ENCODE measurements at regions not wholly inside any gene's neighbourhood (a gene's known extent, or its start where the extent isn't known, plus 50 kb on each side); places are given as distances from the start of the nearest gene placed in this dataset.

- H3K9me3 ChIP-seq (ENCODE audit: control insufficient read depth in 2 of 2, insufficient read depth in 1 of 2, low read depth in 1 of 2, low read length in 1 of 2), result peaks cover 0 to 2% of the 10 kb centered on the region in 2 donors
- FAIRE-seq, result no peak
- H3K36me3 ChIP-seq (ENCODE audit: control insufficient read depth in 3 of 3, insufficient read depth in 2 of 3, low read depth in 1 of 3, low read length in 3 of 3), result no peaks in the 10 kb centered on the region
- no peaks in the 10 kb centered on the region for H3K4me1 ChIP-seq (ENCODE audit: control insufficient read depth in 3 of 3, insufficient read depth in 2 of 3, low read depth in 1 of 3, low read length in 2 of 3)
- peaks cover 0 to 8% (median 6%) of the 10 kb centered on the region in 3 donors for H3K27me3 ChIP-seq (ENCODE audit: control insufficient read depth in 3 of 3, insufficient read depth in 3 of 3, low read length in 3 of 3)
- no peak for DNase-seq
- no peak overlapping the region for H3K27ac ChIP-seq (ENCODE audit: low read depth in 1 of 3, low read length in 2 of 3)
- no peak overlapping the region for H3K4me3 ChIP-seq (ENCODE audit: low read depth in 1 of 3, low read length in 3 of 3)
- 65 to 79% (median 73%) methylated on average over 7 of the region's 7 CpGs for WGBS, 3 donors
Measured at GRCh38 chr5:133690746-133691145, 78.4 kb upstream of the FSTL4 start.

- Histone ChIP-seq H3K4me3 (ENCODE audit: low read depth in 1 of 3, low read length in 3 of 3) (no peak overlapping the region), H3K4me1 (ENCODE audit: control insufficient read depth in 3 of 3, insufficient read depth in 2 of 3, low read depth in 1 of 3, low read length in 2 of 3) (no peaks in the 10 kb centered on the region), H3K27me3 (ENCODE audit: control insufficient read depth in 3 of 3, insufficient read depth in 3 of 3, low read length in 3 of 3) (peaks cover 0 to 8% (median 4%) of the 10 kb centered on the region in 3 donors), H3K27ac (ENCODE audit: low read depth in 1 of 3, low read length in 2 of 3) (no peak overlapping the region), H3K36me3 (ENCODE audit: control insufficient read depth in 3 of 3, insufficient read depth in 2 of 3, low read depth in 1 of 3, low read length in 3 of 3) (no peaks in the 10 kb centered on the region), H3K9me3 (ENCODE audit: control insufficient read depth in 2 of 2, insufficient read depth in 1 of 2, low read depth in 1 of 2, low read length in 1 of 2) (no peaks in the 10 kb centered on the region)
- DNase-seq (no peak), FAIRE-seq (no peak)
- 62 to 76% (median 66%) methylated on average over 5 of the region's 5 CpGs for whole genome bisulfite sequencing, 3 donors
Measured at GRCh38 chr5:133688391-133688790, 76.0 kb upstream of the FSTL4 start.

- FAIRE-seq (no peak), DNase-seq (no peak)
- WGBS, 3 donors, result 38 to 54% (median 53%) methylated on average over 11 of the region's 11 CpGs
- Histone ChIP-seq H3K27ac (ENCODE audit: low read depth in 1 of 3, low read length in 2 of 3) (no peak overlapping the region), H3K36me3 (ENCODE audit: control insufficient read depth in 3 of 3, insufficient read depth in 2 of 3, low read depth in 1 of 3, low read length in 3 of 3) (no peaks in the 10 kb centered on the region), H3K4me1 (ENCODE audit: control insufficient read depth in 3 of 3, insufficient read depth in 2 of 3, low read depth in 1 of 3, low read length in 2 of 3) (no peaks in the 10 kb centered on the region), H3K4me3 (ENCODE audit: low read depth in 1 of 3, low read length in 3 of 3) (no peak overlapping the region), H3K9me3 (ENCODE audit: control insufficient read depth in 2 of 2, insufficient read depth in 1 of 2, low read depth in 1 of 2, low read length in 1 of 2) (no peaks in the 10 kb centered on the region), H3K27me3 (ENCODE audit: control insufficient read depth in 3 of 3, insufficient read depth in 3 of 3, low read length in 3 of 3) (peaks cover 0 to 8% (median 4%) of the 10 kb centered on the region in 3 donors)
Measured at GRCh38 chr5:133687212-133688061, 75.1 kb upstream of the FSTL4 start.

GRCh38 chr5:133686566-133686965, 74.2 kb upstream of the FSTL4 start:
- WGBS, 3 donors, result 52 to 64% (median 55%) methylated on average over 3 of the region's 3 CpGs
- H3K4me1 ChIP-seq (ENCODE audit: control insufficient read depth in 3 of 3, insufficient read depth in 2 of 3, low read depth in 1 of 3, low read length in 2 of 3), result no peaks in the 10 kb centered on the region
- no peak overlapping the region for H3K4me3 ChIP-seq (ENCODE audit: low read depth in 1 of 3, low read length in 3 of 3)
- no peak overlapping the region for H3K27ac ChIP-seq (ENCODE audit: low read depth in 1 of 3, low read length in 2 of 3)
- no peak for DNase-seq
- no peaks in the 10 kb centered on the region for H3K9me3 ChIP-seq (ENCODE audit: control insufficient read depth in 2 of 2, insufficient read depth in 1 of 2, low read depth in 1 of 2, low read length in 1 of 2)
- H3K36me3 ChIP-seq (ENCODE audit: control insufficient read depth in 3 of 3, insufficient read depth in 2 of 3, low read depth in 1 of 3, low read length in 3 of 3), result no peaks in the 10 kb centered on the region
- peaks cover 2 to 8% (median 4%) of the 10 kb centered on the region in 3 donors for H3K27me3 ChIP-seq (ENCODE audit: control insufficient read depth in 3 of 3, insufficient read depth in 3 of 3, low read length in 3 of 3)
- no peak for FAIRE-seq

GRCh38 chr5:133685402-133686018, 73.2 kb upstream of the FSTL4 start:
- H3K9me3 ChIP-seq (ENCODE audit: control insufficient read depth in 2 of 2, insufficient read depth in 1 of 2, low read depth in 1 of 2, low read length in 1 of 2), result no peaks in the 10 kb centered on the region
- H3K4me3 ChIP-seq (ENCODE audit: low read depth in 1 of 3, low read length in 3 of 3), result no peak overlapping the region
- no peak overlapping the region for H3K27ac ChIP-seq (ENCODE audit: low read depth in 1 of 3, low read length in 2 of 3)
- H3K36me3 ChIP-seq (ENCODE audit: control insufficient read depth in 3 of 3, insufficient read depth in 2 of 3, low read depth in 1 of 3, low read length in 3 of 3), result no peaks in the 10 kb centered on the region
- FAIRE-seq (no peak), DNase-seq (no peak)
- whole genome bisulfite sequencing, 3 donors, result 60 to 62% (median 61%) methylated on average over 8 of the region's 8 CpGs
- H3K4me1 ChIP-seq (ENCODE audit: control insufficient read depth in 3 of 3, insufficient read depth in 2 of 3, low read depth in 1 of 3, low read length in 2 of 3), result no peaks in the 10 kb centered on the region
- H3K27me3 ChIP-seq (ENCODE audit: control insufficient read depth in 3 of 3, insufficient read depth in 3 of 3, low read length in 3 of 3), result peaks cover 2 to 3% (median 3%) of the 10 kb centered on the region in 3 donors

GRCh38 chr5:133683646-133684596, 71.6 kb upstream of the FSTL4 start:
- Histone ChIP-seq H3K4me3 (ENCODE audit: low read depth in 1 of 3, low read length in 3 of 3) (no peak overlapping the region), H3K27ac (ENCODE audit: low read depth in 1 of 3, low read length in 2 of 3) (no peak overlapping the region), H3K4me1 (ENCODE audit: control insufficient read depth in 3 of 3, insufficient read depth in 2 of 3, low read depth in 1 of 3, low read length in 2 of 3) (no peaks in the 10 kb centered on the region), H3K36me3 (ENCODE audit: control insufficient read depth in 3 of 3, insufficient read depth in 2 of 3, low read depth in 1 of 3, low read length in 3 of 3) (no peaks in the 10 kb centered on the region), H3K27me3 (ENCODE audit: control insufficient read depth in 3 of 3, insufficient read depth in 3 of 3, low read length in 3 of 3) (peaks cover 2 to 3% (median 3%) of the 10 kb centered on the region in 3 donors), H3K9me3 (ENCODE audit: control insufficient read depth in 2 of 2, insufficient read depth in 1 of 2, low read depth in 1 of 2, low read length in 1 of 2) (no peaks in the 10 kb centered on the region)
- DNase-seq (no peak), FAIRE-seq (no peak)
- WGBS, 3 donors, result 79 to 85% (median 80%) methylated on average over 21 of the region's 21 CpGs

GRCh38 chr5:133682451-133682850, 70.1 kb upstream of the FSTL4 start:
- Histone ChIP-seq H3K4me3 (ENCODE audit: low read depth in 1 of 3, low read length in 3 of 3) (no peak overlapping the region), H3K4me1 (ENCODE audit: control insufficient read depth in 3 of 3, insufficient read depth in 2 of 3, low read depth in 1 of 3, low read length in 2 of 3) (no peaks in the 10 kb centered on the region), H3K27ac (ENCODE audit: low read depth in 1 of 3, low read length in 2 of 3) (no peak overlapping the region), H3K9me3 (ENCODE audit: control insufficient read depth in 2 of 2, insufficient read depth in 1 of 2, low read depth in 1 of 2, low read length in 1 of 2) (no peaks in the 10 kb centered on the region), H3K27me3 (ENCODE audit: control insufficient read depth in 3 of 3, insufficient read depth in 3 of 3, low read length in 3 of 3) (peaks cover 2 to 5% (median 3%) of the 10 kb centered on the region in 3 donors), H3K36me3 (ENCODE audit: control insufficient read depth in 3 of 3, insufficient read depth in 2 of 3, low read depth in 1 of 3, low read length in 3 of 3) (no peaks in the 10 kb centered on the region)
- DNase-seq (no peak), FAIRE-seq (no peak)
- WGBS, 3 donors, result 62 to 81% (median 78%) methylated on average over 4 of the region's 4 CpGs

GRCh38 chr5:133681896-133682295, 69.6 kb upstream of the FSTL4 start:
- no peak for DNase-seq
- Histone ChIP-seq H3K36me3 (ENCODE audit: control insufficient read depth in 3 of 3, insufficient read depth in 2 of 3, low read depth in 1 of 3, low read length in 3 of 3) (no peaks in the 10 kb centered on the region), H3K9me3 (ENCODE audit: control insufficient read depth in 2 of 2, insufficient read depth in 1 of 2, low read depth in 1 of 2, low read length in 1 of 2) (no peaks in the 10 kb centered on the region), H3K4me1 (ENCODE audit: control insufficient read depth in 3 of 3, insufficient read depth in 2 of 3, low read depth in 1 of 3, low read length in 2 of 3) (no peaks in the 10 kb centered on the region), H3K27me3 (ENCODE audit: control insufficient read depth in 3 of 3, insufficient read depth in 3 of 3, low read length in 3 of 3) (peaks cover 0 to 3% (median 2%) of the 10 kb centered on the region in 3 donors), H3K27ac (ENCODE audit: low read depth in 1 of 3, low read length in 2 of 3) (no peak overlapping the region), H3K4me3 (ENCODE audit: low read depth in 1 of 3, low read length in 3 of 3) (no peak overlapping the region)
- WGBS, 3 donors, result 62 to 82% (median 68%) methylated on average over 2 of the region's 2 CpGs
- FAIRE-seq, result no peak
